Activated CD4-positive, alpha-beta T cell treated with anti-CD3 and anti-CD28 coated beads, Interleukin-2, amount 10 ng/mL, durations not matched to agents 7 days and 5 days (primary cell): ENCODE measurements at regions not wholly inside any gene's neighbourhood (a gene's known extent, or its start where the extent isn't known, plus 50 kb on each side); places are given as distances from the start of the nearest gene placed in this dataset.
"Not testable (repeated sequence)": the region's sequence is repeated elsewhere in the genome, so short reads cannot be mapped to it uniquely, and the experiment has no call there.

Experiments
- CTCF ChIA-PET: fragments of 350-600 bp; sonication (Branson Sonifier 250); formaldehyde crosslinking; loops from one replicate; lab custom pipeline; 2021; ENCODE audit warnings: antibody characterized with exemption; lab: Charles Lee
- POLR2A ChIA-PET: fragments of 350-600 bp; sonication (Branson Sonifier 250); formaldehyde crosslinking; loops from one replicate; lab custom pipeline; 2021; ENCODE audit warnings: antibody characterized with exemption; lab: Charles Lee
- DNase-seq: peaks from one replicate; pipeline ENCODE4 v3.0.0-alpha.2; 2020
- H3K27ac Mint-ChIP-seq: one replicate; pipeline ENCODE4 v1.8.0; 2021; ENCODE audit warnings: mild to moderate bottlenecking, moderate library complexity, mixed read lengths
- H3K27me3 Mint-ChIP-seq: one replicate; pipeline ENCODE4 v1.8.0; 2021; ENCODE audit warnings: mixed read lengths
- H3K36me3 Mint-ChIP-seq: one replicate; pipeline ENCODE4 v1.8.0; 2021; ENCODE audit warnings: low read depth, mixed read lengths
- H3K4me1 Mint-ChIP-seq: one replicate; pipeline ENCODE4 v1.8.0; 2021; ENCODE audit warnings: mixed read lengths
- H3K4me3 Mint-ChIP-seq: one replicate; pipeline ENCODE4 v1.8.0; 2021; ENCODE audit warnings: mild to moderate bottlenecking, moderate library complexity, mixed read lengths
- H3K9me3 Mint-ChIP-seq: one replicate; pipeline ENCODE4 v1.8.0; 2021; ENCODE audit warnings: mixed read lengths

DNA sequence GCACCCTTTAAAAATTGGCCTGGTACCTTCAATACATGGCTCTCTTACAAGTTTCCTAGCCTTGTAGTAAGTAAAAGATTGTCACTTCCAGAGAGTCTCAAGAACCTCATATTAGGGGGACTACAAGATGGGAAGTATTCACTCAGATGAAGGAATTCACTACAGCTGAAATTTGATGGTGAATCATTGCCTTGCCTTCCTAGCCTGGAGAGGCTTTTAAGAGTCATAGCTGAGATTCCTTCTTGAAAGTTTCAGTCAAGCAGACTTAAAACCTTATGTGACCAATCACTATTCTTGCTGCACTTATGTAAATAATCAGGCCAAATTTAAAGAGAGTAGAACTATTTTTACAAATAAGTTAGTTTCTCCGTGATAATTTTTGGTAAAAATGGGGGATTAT lies 451.6 kb downstream of the TRHDE start:
- no peaks in the 10 kb centered on the region for H3K4me1 Mint-ChIP-seq
- H3K36me3 Mint-ChIP-seq: no peaks in the 10 kb centered on the region
- no peak overlapping the region for H3K27ac Mint-ChIP-seq
- no peak overlapping the region for H3K4me3 Mint-ChIP-seq
- H3K27me3 Mint-ChIP-seq: no peaks in the 10 kb centered on the region
- POLR2A ChIA-PET: no interaction called here
- DNase-seq: no peak
- CTCF ChIA-PET: no interaction called here
- H3K9me3 Mint-ChIP-seq: peaks cover 3% of the 10 kb centered on the region

DNA sequence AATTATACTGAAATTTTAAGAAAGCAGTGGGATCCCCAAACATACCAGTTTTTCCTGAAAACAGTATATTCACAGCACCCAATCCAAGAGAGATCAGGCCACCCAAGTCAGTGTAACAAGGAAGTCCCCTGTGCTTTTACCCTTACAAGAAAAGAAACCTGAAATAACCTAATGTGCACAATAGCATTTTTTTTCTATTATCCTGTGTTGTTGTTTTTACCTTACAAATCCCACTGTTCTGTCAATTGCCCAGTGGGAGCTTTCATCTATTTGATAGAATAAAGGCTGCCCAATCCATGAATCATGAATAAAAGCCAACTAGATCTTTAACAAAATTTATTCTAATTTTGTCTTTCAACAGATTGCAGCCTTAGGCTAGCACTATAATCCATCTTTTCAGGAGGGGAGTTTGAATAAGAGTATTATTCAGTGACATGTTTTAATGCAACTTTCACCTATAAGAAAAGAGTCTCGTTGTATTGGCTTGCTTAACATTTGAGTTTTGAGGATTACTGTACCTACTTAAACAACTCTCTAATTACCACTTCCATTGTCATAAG lies 457.4 kb downstream of the TRHDE start:
- Mint-ChIP-seq H3K9me3 (peaks cover 5% of the 10 kb centered on the region), H3K4me1 (no peaks in the 10 kb centered on the region)
- POLR2A ChIA-PET: no interaction called here

DNA sequence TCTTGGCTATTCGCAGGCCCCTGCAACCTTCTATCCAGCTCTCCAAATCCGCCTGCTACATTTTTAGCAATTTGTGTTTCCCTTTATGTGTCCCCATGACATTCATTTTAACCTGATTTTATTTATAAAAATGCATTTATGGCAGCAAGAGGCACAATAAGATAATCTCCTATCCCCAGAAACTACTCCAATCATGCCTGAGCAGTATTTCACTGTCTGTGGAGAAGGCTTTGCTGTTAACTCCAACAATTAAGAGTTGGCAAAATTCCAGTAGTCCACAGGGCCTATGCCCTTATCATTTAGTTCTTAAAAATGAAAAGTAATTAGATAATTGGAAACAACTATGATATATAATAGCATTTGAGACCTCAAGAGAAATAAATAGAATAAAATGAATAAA lies 462.4 kb downstream of the TRHDE start:
- no peak overlapping the region for H3K27ac Mint-ChIP-seq
- no peaks in the 10 kb centered on the region for H3K36me3 Mint-ChIP-seq
- H3K27me3 Mint-ChIP-seq: no peaks in the 10 kb centered on the region
- H3K4me3 Mint-ChIP-seq: no peak overlapping the region
- DNase-seq: no peak
- ChIA-PET POLR2A (no interaction called here), CTCF (no interaction called here)
- H3K4me1 Mint-ChIP-seq: no peaks in the 10 kb centered on the region
- H3K9me3 Mint-ChIP-seq: peaks cover 5% of the 10 kb centered on the region

More for the DNA sequence above, 457.4 kb downstream of the TRHDE start:
- no peak for DNase-seq
- H3K4me3 Mint-ChIP-seq: no peak overlapping the region
- H3K36me3 Mint-ChIP-seq: no peaks in the 10 kb centered on the region
- H3K27ac Mint-ChIP-seq: no peak overlapping the region
- CTCF ChIA-PET: no interaction called here
- no peaks in the 10 kb centered on the region for H3K27me3 Mint-ChIP-seq

GRCh38 chr12:72738811-72739210 lies 466.6 kb downstream of the TRHDE start:
- Mint-ChIP-seq H3K36me3 (no peaks in the 10 kb centered on the region), H3K4me3 (no peak overlapping the region), H3K9me3 (peaks cover 8% of the 10 kb centered on the region), H3K27me3 (no peaks in the 10 kb centered on the region), H3K4me1 (no peaks in the 10 kb centered on the region), H3K27ac (no peak overlapping the region)
- POLR2A ChIA-PET: no interaction called here
- CTCF ChIA-PET: interaction anchor here (1.6 kb wide), 1 partner anchor 19 kb away, joined by 4 read pairs; no protein-coding TSS in a partner anchor
- no peak for DNase-seq

GRCh38 chr12:72740064-72740463 lies 467.9 kb downstream of the TRHDE start:
- DNase-seq: no peak
- peaks cover 10% of the 10 kb centered on the region for H3K9me3 Mint-ChIP-seq
- H3K4me3 Mint-ChIP-seq: no peak overlapping the region
- H3K36me3 Mint-ChIP-seq: no peaks in the 10 kb centered on the region
- H3K27ac Mint-ChIP-seq: no peak overlapping the region
- ChIA-PET POLR2A (no interaction called here), CTCF (no interaction called here)
- no peaks in the 10 kb centered on the region for H3K27me3 Mint-ChIP-seq
- H3K4me1 Mint-ChIP-seq: no peaks in the 10 kb centered on the region

DNA sequence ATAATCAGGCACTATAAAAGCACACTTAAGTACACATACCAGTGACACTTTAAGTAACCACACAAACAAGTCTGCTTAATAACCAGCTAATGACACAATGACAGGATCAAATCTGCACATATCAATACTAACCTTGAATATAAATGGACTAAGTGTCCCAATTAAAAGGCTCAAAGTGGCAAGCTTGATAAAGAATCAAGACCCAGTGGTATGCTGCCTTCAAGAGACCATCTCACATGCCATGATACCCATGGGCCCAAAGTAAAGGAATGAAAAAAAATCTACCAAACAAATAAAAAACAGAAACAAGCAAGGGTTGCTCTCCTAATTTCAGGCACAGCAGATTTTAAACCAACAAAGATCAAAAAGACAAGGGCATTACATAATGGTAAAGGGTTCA lies 470.4 kb downstream of the TRHDE start:
- CTCF ChIA-PET: no interaction called here
- H3K27ac Mint-ChIP-seq: no peak overlapping the region
- no peak for DNase-seq
- H3K36me3 Mint-ChIP-seq: no peaks in the 10 kb centered on the region
- H3K4me3 Mint-ChIP-seq: no peak overlapping the region
- H3K9me3 Mint-ChIP-seq: peaks cover 15% of the 10 kb centered on the region
- no peaks in the 10 kb centered on the region for H3K27me3 Mint-ChIP-seq
- H3K4me1 Mint-ChIP-seq: no peaks in the 10 kb centered on the region
- POLR2A ChIA-PET: no interaction called here

DNA sequence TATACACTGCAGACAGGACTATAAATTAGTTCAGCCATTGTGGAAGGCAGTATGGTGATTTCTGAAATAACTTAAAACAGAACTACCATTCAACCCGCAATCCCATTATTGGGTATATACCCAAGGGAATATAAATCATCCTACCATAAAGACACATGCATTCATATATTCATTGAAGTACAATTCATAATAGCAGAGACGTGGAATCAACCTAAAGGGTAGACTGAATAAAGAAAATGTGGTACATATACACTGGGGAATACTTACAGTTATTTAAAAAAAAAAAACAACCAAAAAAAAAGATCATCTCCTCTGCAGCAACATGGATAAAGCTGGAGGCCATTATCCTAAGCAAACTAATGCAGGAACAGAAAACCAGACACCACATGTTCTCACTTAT lies 473.9 kb downstream of the TRHDE start:
- ChIA-PET POLR2A (no interaction called here), CTCF (interaction anchor here (0.7 kb wide), 1 partner anchor 14 kb away, joined by 4 read pairs; no protein-coding TSS in a partner anchor)
- H3K9me3 Mint-ChIP-seq: peaks cover 17% of the 10 kb centered on the region
- no peak overlapping the region for H3K4me3 Mint-ChIP-seq
- no peak for DNase-seq
- no peak overlapping the region for H3K27ac Mint-ChIP-seq
- H3K27me3 Mint-ChIP-seq: no peaks in the 10 kb centered on the region
- H3K36me3 Mint-ChIP-seq: no peaks in the 10 kb centered on the region
- H3K4me1 Mint-ChIP-seq: no peaks in the 10 kb centered on the region

DNA sequence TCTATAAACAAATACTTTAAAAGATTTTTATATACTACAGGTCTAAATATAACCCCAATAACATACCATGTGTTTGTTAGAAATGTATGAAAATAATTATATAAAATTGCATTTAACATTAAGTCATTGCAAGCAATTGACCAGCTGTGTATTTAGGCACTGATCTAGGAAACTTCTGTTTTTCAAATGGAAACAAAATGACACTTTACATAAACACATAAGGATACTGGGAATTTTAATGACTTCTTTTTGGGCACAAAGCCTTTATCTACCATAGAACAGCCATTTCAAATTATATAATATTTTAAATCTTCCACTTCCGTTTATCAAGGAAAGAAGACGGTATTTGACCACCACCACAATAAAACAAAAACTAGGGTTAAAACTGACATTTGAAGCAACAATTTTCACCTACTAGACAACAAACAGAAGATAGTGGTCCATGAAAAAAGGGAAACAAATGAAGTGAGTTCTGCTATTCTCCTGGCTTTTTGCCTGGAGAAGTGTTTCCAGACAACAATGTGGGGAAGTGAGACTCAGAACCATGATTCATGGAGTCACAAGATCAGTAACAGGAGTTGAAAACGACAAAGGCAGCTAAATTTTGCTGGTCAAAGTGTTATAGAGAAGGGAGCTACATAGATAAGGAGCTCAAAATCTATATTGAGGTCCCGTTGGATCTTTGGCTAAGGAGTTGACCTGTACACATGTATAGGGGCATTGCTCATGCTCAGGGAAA lies 475.1 kb downstream of the TRHDE start:
- Mint-ChIP-seq H3K4me1 (no peaks in the 10 kb centered on the region), H3K27me3 (no peaks in the 10 kb centered on the region), H3K36me3 (no peaks in the 10 kb centered on the region), H3K27ac (no peak overlapping the region), H3K4me3 (no peak overlapping the region), H3K9me3 (peaks cover 11% of the 10 kb centered on the region)
- ChIA-PET CTCF (interaction anchor here (0.7 kb wide), 1 partner anchor 13 kb away, joined by 4 read pairs; no protein-coding TSS in a partner anchor), POLR2A (no interaction called here)
- DNase-seq: no peak

DNA sequence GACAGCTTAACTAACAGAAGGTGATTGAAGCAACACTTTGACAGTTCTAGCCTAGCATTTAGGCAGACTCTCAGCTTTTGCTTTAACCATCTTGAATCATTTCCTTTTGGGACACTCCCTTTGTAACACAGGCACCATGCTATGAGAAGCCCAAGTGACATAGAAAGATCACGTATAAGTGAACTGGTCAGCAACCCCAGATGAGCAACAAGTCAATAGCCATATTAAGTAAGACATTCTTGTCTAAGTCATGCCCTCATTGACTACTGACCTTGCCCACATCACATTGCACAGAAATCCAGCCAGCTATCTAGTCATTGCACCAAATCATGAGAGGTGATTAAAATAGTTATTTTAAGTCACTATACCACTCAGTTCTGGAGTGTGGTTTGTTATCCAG lies 476.8 kb downstream of the TRHDE start:
- POLR2A ChIA-PET: no interaction called here
- Mint-ChIP-seq H3K27me3 (no peaks in the 10 kb centered on the region), H3K4me1 (no peaks in the 10 kb centered on the region), H3K27ac (no peak overlapping the region), H3K4me3 (no peak overlapping the region), H3K9me3 (peaks cover 13% of the 10 kb centered on the region), H3K36me3 (no peaks in the 10 kb centered on the region)
- DNase-seq: no peak
- CTCF ChIA-PET: no interaction called here

DNA sequence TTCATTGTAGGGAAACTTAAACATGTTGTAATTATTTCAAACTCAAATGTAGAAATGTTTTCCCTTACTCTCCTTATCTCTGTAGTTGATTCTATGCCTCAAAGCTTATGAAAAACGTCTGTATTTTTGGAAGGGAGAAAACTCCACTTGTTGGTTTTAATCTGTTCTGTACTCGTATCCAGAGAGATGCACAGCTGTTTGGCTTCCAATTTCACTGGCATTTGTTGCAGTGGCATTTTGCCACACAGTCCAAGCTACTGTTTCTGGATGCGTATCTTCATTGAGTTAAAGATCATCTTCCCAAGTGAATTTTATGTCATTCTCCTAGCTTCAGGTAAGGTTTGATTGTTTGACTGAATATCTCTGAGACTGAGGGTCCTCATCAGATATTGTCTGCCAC lies 481.4 kb downstream of the TRHDE start:
- no peak overlapping the region for H3K27ac Mint-ChIP-seq
- H3K9me3 Mint-ChIP-seq: peaks cover 21% of the 10 kb centered on the region
- ChIA-PET CTCF (no interaction called here), POLR2A (no interaction called here)
- no peaks in the 10 kb centered on the region for H3K36me3 Mint-ChIP-seq
- no peak for DNase-seq
- H3K27me3 Mint-ChIP-seq: no peaks in the 10 kb centered on the region
- H3K4me1 Mint-ChIP-seq: no peaks in the 10 kb centered on the region
- H3K4me3 Mint-ChIP-seq: no peak overlapping the region

DNA sequence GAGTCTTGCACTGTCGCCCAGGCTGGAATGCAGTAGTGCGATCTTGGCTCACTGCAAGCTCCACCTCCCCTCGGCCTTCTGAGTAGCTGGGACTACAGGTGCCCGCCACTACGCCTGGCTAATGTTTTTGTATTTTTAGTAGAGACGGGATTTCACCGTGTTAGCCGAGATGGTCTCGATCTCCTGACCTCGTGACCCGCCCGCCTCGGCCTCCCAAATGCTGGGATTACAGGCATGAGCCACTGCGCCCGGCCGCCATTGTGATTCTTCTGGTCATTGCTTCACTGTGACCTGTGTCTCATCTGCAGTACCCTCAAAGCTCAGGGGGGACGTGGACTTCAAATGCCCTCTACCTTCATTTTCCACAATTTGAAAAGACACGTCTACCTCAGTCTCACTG lies 481.9 kb downstream of the TRHDE start:
- H3K4me1 Mint-ChIP-seq, POLR2A ChIA-PET, H3K36me3 Mint-ChIP-seq, H3K27me3 Mint-ChIP-seq, H3K27ac Mint-ChIP-seq, H3K4me3 Mint-ChIP-seq, DNase-seq: not testable (repeated sequence)
- peaks cover 23% of the 10 kb centered on the region for H3K9me3 Mint-ChIP-seq
- CTCF ChIA-PET: interaction anchor here (1.3 kb wide), 1 partner anchor 13 kb away, joined by 4 read pairs; no protein-coding TSS in a partner anchor

DNA sequence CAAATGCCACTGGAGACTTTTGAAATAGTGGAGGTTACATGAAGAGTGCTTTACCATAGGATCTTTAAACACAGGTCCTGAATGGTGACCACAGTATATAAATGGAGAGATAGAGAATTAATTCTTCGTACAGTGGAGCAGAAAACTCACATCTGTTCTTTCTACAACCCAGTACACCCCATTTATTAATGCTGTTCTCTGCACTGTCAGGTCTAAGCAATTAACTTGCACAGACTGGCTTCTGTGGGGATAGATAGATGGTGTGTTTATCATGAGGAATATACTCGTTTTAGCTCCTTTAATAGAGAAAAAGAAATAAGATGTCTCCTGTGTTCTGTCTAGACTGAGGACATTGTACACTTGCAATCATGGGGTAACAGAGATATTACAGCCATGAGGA lies 494.3 kb downstream of the TRHDE start:
- H3K4me1 Mint-ChIP-seq: no peaks in the 10 kb centered on the region
- peaks cover 4% of the 10 kb centered on the region for H3K9me3 Mint-ChIP-seq
- H3K27me3 Mint-ChIP-seq: no peaks in the 10 kb centered on the region
- no peak overlapping the region for H3K27ac Mint-ChIP-seq
- H3K4me3 Mint-ChIP-seq: no peak overlapping the region
- no peaks in the 10 kb centered on the region for H3K36me3 Mint-ChIP-seq
- no peak for DNase-seq
- ChIA-PET POLR2A (no interaction called here), CTCF (no interaction called here)

DNA sequence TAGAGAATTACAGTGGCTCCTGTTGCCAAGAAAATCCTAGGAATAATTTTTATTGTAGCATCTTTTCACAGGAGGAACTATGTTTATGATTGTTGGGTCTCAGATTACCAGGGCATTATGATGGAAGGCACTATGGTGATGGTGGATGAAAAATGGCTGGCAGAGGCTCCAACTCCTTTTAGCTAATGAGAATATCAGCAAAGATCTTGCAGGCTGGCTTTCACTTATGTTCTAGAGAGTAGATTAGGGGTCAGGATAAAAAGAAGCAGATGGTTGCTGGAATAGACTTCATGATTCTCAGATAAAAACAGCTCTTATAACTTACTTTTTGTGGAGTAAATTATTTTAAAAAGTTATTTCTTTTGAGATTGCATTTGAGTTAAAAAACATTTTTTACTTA lies 501.9 kb downstream of the TRHDE start:
- Mint-ChIP-seq H3K36me3 (no peaks in the 10 kb centered on the region), H3K27me3 (no peaks in the 10 kb centered on the region), H3K27ac (no peak overlapping the region), H3K4me3 (no peak overlapping the region), H3K4me1 (no peaks in the 10 kb centered on the region), H3K9me3 (peaks cover 7% of the 10 kb centered on the region)
- ChIA-PET POLR2A (no interaction called here), CTCF (no interaction called here)
- DNase-seq: no peak

DNA sequence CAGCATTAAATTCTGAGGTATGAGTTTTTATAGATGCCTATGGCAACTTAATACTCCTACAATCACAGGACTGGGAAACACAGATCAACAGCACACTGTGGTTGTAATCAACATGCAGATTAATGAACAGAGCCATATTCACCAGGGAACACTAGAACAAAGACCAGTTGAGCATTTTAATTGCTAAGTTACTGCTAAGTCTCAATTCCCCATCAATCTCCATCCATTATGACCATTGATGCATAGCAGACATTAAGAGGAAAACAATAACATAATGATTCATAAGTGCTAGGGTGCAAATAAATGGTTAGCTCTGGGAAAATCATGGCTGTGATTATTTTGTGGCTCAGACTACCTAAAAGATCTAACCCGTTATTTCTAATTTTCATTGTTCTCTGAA lies 505.6 kb downstream of the TRHDE start:
- no peak overlapping the region for H3K4me3 Mint-ChIP-seq
- CTCF ChIA-PET: no interaction called here
- POLR2A ChIA-PET: no interaction called here
- no peak overlapping the region for H3K27ac Mint-ChIP-seq
- no peaks in the 10 kb centered on the region for H3K27me3 Mint-ChIP-seq
- no peaks in the 10 kb centered on the region for H3K36me3 Mint-ChIP-seq
- H3K4me1 Mint-ChIP-seq: no peaks in the 10 kb centered on the region
- H3K9me3 Mint-ChIP-seq: peaks cover 3% of the 10 kb centered on the region
- no peak for DNase-seq
